DMS 273 (cell line): ENCODE measurements at regions not wholly inside any gene's neighbourhood (a gene's known extent, or its start where the extent isn't known, plus 50 kb on each side); places are given as distances from the start of the nearest gene placed in this dataset.
"Not testable (repeated sequence)": the region's sequence is repeated elsewhere in the genome, so short reads cannot be mapped to it uniquely, and the experiment has no call there.

ENCODE experiments used
- DNase-seq: peaks from one replicate; lab custom pipeline; 2025; ENCODE audit not compliant: unreplicated experiment; lab: John Stamatoyannopoulos, UW

DNA sequence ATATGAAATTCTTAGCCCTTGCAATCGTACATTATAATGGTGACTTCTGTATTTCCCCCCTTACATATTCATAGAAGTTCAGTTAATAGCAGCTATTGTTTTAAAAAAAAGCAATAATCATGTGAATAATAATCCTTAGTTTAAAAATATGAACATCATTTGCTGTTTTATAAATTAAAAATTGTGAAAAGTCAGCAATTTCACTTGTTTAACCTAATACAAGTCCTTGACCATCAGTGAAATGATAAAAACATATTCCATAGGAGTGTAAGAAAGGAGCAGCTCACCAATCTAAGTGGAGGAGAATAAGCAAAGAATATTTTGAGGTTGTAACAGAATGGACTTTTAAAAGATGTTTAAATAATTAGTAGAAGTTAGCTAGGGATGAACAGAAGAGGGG lies 650.2 kb downstream of the SUCLG1 start:
- no peak for DNase-seq

DNA sequence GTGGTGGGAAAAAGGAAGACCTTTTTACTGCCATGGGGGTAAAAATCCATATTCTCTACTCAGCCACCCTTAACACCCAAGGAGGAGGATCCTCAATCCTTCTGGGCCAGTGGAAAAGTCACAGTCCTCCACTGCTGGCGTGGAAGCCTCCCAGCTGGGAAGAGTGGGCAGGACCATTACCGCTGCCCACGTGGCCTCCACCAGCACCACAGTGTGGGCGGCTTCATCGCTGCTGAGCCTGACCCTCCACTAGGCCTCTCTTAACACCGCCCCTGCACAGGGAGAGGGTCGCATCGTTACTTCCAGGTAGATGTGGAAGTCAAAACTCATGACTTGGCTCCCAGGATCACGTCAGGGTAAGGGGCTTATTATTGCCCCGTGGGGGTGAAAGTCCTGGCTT lies 656.5 kb downstream of the SUCLG1 start:
- no peak for DNase-seq

GRCh38 chr2:83795777-83796176 lies 663.3 kb downstream of the SUCLG1 start:
- DNase-seq = no peak

DNA sequence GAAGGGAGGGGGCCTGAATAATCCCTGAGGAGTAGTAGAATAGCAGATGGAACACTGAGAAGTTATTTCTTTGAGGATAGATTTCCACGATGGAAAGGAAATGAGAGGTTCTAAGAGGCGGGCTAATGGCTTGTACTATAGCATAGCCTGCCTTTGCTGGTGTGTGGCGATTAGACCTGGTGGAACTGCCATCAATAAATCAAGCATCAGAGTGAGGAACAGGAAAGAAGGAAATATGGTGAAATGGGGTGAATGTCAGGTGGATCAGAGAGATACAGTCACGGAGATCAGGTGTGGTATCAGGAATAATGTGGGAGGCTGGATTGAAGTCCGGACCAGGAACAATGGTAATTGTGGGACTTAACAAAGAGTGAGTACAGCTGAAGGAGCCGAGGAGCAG lies 668.6 kb downstream of the SUCLG1 start:
- not testable (repeated sequence) for DNase-seq

DNA sequence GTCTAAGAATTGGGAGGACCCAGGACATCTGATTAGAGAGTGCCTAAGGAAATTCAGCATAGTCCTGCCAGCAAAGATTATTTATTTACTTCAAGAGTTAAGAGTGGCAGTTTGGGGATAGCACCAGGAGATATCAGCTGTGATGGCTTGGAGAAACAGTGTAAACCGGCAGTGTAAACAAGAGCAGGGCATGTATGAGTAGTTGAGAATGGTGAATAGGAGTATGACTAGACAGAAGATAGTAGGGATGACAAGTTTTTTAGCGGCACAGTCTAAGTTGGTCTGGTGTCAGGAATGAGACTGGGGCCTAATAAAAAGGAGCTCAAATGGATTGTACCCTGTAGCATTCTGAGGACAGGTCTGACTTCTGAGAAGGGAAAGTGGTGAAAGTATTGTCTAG lies 669.4 kb downstream of the SUCLG1 start:
- DNase-seq = not testable (repeated sequence)

GRCh38 chr2:83788938-83789566 lies 670.0 kb downstream of the SUCLG1 start:
- not testable (repeated sequence) for DNase-seq

- no peak for DNase-seq
These were observed 671.9 kb downstream of the SUCLG1 start for GRCh38 chr2:83787189-83787588.

DNA sequence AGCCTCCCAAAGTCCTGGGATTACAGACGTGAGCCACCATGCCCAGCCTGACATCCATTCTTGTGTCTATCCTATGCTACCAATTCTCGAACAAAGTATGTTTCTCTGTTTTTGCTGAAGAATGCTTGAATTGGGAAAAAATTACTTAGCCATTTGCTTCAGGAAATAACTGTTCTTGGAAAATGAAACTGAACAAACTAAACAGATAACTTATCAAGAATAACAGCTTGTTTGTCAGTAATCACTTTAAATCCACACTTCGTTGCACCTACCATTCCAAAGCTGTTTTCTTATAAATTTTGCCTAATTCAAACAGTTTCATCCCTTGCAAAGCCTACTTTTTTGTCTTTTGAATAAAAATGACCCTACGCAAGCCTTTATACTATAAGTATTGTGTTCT lies 672.9 kb downstream of the SUCLG1 start:
- DNase-seq = no peak

DNA sequence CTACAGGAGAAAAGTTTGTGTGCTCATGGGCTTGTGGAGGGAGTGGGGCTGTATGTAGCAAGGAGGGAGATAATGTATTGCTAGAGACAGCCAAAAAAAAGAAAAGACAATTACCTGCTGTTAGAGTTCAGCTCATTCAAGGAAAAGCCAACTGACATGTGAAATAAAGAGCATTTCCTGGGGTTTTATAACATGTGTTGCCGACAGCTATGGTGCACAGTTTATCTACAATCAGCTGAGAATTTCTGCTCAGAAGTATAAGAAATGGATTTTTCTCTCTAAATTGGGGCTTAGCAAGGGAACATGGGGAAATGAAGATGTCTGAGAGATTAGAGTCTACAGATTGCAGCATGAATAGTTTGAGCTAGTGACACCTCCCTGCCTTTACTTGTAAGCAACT lies 674.1 kb downstream of the SUCLG1 start:
- no peak for DNase-seq

- no peak for DNase-seq
These were observed 674.8 kb downstream of the SUCLG1 start for GRCh38 chr2:83784315-83784714.

- peak; percentile 22 for DNase-seq
These were observed 677.0 kb downstream of the SUCLG1 start for GRCh38 chr2:83782122-83782521.

- DNase-seq = peak; percentile 1
These were observed 694.6 kb downstream of the SUCLG1 start for GRCh38 chr2:83764447-83765005.

GRCh38 chr2:83757329-83757728 lies 701.8 kb downstream of the SUCLG1 start:
- DNase-seq = no peak

GRCh38 chr2:83756219-83756618 lies 702.9 kb downstream of the SUCLG1 start:
- DNase-seq = no peak

GRCh38 chr2:83747141-83747540 lies 711.9 kb downstream of the SUCLG1 start:
- DNase-seq = no peak

DNA sequence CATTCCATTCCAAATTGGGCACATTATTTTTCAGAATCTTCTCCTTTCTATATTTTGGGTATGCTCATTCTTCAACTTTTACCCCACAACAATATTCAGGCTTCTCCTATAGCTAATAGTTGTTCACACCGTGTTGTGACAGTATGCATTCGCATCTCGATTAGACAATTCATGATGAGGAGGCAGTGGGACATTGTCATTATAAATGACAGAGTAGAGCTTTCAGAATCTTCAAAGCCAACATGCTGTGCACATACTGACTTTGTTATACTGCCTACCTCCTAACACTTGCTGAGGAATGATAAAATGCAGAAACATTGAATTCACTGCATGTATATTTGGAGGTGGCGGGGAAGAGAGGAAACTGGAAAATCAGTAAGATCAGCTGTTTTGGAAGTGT lies 714.2 kb downstream of the SUCLG1 start:
- no peak for DNase-seq

GRCh38 chr2:83742117-83742782 lies 716.8 kb downstream of the SUCLG1 start:
- DNase-seq = peak; percentile 64

GRCh38 chr2:83730223-83730622 lies 728.9 kb downstream of the SUCLG1 start:
- DNase-seq = no peak

- DNase-seq = no peak
These were observed 733.3 kb downstream of the SUCLG1 start for GRCh38 chr2:83725735-83726134.

- DNase-seq = peak; percentile 38
These were observed 753.9 kb downstream of the SUCLG1 start for GRCh38 chr2:83705146-83705545.

DNA sequence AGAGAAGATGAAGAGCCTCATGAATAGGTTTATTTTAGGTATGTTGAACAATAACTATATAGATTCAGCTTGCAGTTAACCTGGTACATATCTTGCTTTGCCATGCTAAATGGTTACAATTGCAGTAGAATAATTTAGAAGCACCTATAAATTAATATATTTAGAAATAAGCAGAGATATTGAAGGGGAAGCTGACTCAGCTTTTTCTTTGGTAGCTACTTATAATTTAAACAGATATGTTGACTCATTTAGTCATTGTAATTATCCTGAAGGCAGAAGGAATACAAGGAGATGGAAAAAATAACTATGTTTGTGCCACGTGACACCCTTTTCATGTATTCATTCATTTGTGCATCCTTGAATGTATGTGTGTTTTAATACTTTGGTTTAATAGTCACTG lies 755.5 kb downstream of the SUCLG1 start:
- DNase-seq = no peak

- DNase-seq = no peak
These were observed 762.2 kb downstream of the SUCLG1 start for GRCh38 chr2:83696838-83697237.

GRCh38 chr2:83695530-83695929 lies 763.5 kb downstream of the SUCLG1 start:
- no peak for DNase-seq
